K562 (cell line): ENCODE measurements at regions not wholly inside any gene's neighbourhood (a gene's known extent, or its start where the extent isn't known, plus 50 kb on each side); places are given as distances from the start of the nearest gene placed in this dataset.

Source experiments
- ATAC-seq: fragments of 200-7000 bp; cut with Tn5 transposase; 3 replicates; pipeline ENCODE4 v1.9.1; 2020; ENCODE audit warnings: moderate library complexity
- BruUV-seq: library from RNA; stranded (reverse); fragments of 400-500 nt; replicated peaks from 2 replicates; lab custom pipeline; 2021; lab: Mats Ljungman, UMichigan
- CTCF ChIA-PET: fragments of 300-600 bp; formaldehyde crosslinking; extraction: SDS; loops from one replicate; lab custom pipeline; 2021; ENCODE audit warnings: low intra/inter-chr PET ratio; lab: Yijun Ruan, JAX
- POLR2A ChIA-PET: fragments of 300-600, 350-650 bp; sonication (Branson Sonifier 250); formaldehyde crosslinking; extraction: SDS; loops from one replicate; lab custom pipeline; 2021; ENCODE audit warnings: antibody characterized with exemption, inconsistent platforms; lab: Yijun Ruan, JAX
- DNase-seq, 4 experiments: peaks; one replicate each; pipeline versions ENCODE4 v3.0.0 to v3.0.0-alpha.2; 2011 to 2018; ENCODE audit warnings: low spot score in 3 of 4, mixed read lengths in 3 of 4; ENCODE audit errors: extremely low read depth in 1 of 4
- FAIRE-seq: peaks from 2 replicates; lab custom pipeline; 2011; peaks lifted over from hg19 to GRCh38; lab: Jason Lieb, UNC
- H2AFZ ChIP-seq: 2 replicates; pipeline ENCODE4 v1.6.0; 2011; ENCODE audit warnings: low read depth, low read length, control low read depth, inconsistent platforms
- H3K27ac ChIP-seq: fragments of 200-600 bp; 3 replicates; pipeline ENCODE4 v1.8.0; 2011; ENCODE audit warnings: low read depth, mild to moderate bottlenecking, control low read depth, inconsistent platforms, low read length, moderate library complexity, mixed read lengths; ENCODE audit errors: extremely low read depth
- H3K27me3 ChIP-seq, 2 experiments: fragments of 300-600 bp in 1 of 2; 2 replicates in 1 of 2; 3 replicates in 1 of 2; pipeline versions ENCODE4 v1.6.0 to v1.8.0; 2011; ENCODE audit warnings: inconsistent platforms in 2 of 2, low read length in 2 of 2, mild to moderate bottlenecking in 1 of 2, mixed read lengths in 1 of 2, moderate library complexity in 1 of 2; ENCODE audit not compliant: control insufficient read depth in 2 of 2, insufficient read depth in 2 of 2
- H3K36me3 ChIP-seq: fragments of 300-600 bp; 3 replicates; pipeline ENCODE4 v1.8.0; 2011; ENCODE audit warnings: mild to moderate bottlenecking, low read length, inconsistent platforms; ENCODE audit not compliant: control insufficient read depth, insufficient read depth
- H3K4me1 ChIP-seq, 2 experiments: fragments of 200-600 bp in 1 of 2; replicated peaks in 1 of 2; 2 replicates in 1 of 2; 3 replicates in 1 of 2; pipeline versions ENCODE4 v1.5.1 to v1.8.0; 2011; ENCODE audit warnings: inconsistent platforms in 2 of 2, low read length in 2 of 2, mild to moderate bottlenecking in 1 of 2, mixed read lengths in 1 of 2, moderate library complexity in 1 of 2; ENCODE audit not compliant: control insufficient read depth in 2 of 2, insufficient read depth in 2 of 2
- H3K4me2 ChIP-seq: 2 replicates; pipeline ENCODE4 v1.6.1; 2011; ENCODE audit warnings: low read length, control low read depth, inconsistent platforms, mixed read lengths; ENCODE audit not compliant: insufficient read depth
- H3K4me3 ChIP-seq: fragments of 200-600 bp; sonication (generic), shearing (Covaris generic); 2 replicates; pipeline ENCODE4 v1.5.1; 2016; ENCODE audit warnings: control low read depth, inconsistent platforms
- H3K79me2 ChIP-seq: fragments of 200-600 bp; 3 replicates; pipeline ENCODE4 v1.8.0; 2011; ENCODE audit warnings: low read length, inconsistent platforms; ENCODE audit not compliant: control insufficient read depth, insufficient read depth
- H3K9ac ChIP-seq, 2 experiments: 2 replicates each; pipeline versions ENCODE4 v1.6.0 to v1.6.1; 2011; ENCODE audit warnings: low read depth in 2 of 2, low read length in 2 of 2, control low read depth in 1 of 2, inconsistent platforms in 1 of 2, mild to moderate bottlenecking in 1 of 2, mixed read lengths in 1 of 2; ENCODE audit not compliant: insufficient read depth in 1 of 2
- H3K9me1 ChIP-seq: one replicate; pipeline ENCODE4 v1.6.0; 2011; ENCODE audit warnings: inconsistent platforms, mild to moderate bottlenecking, low read length, moderate library complexity; ENCODE audit not compliant: control insufficient read depth, insufficient read depth
- H3K9me3 ChIP-seq: replicated peaks from 2 replicates; pipeline ENCODE4 v1.5.1; 2011; ENCODE audit warnings: low read depth, low read length, inconsistent platforms; ENCODE audit not compliant: control insufficient read depth, insufficient read depth
- H4K20me1 ChIP-seq: replicated peaks from 2 replicates; pipeline ENCODE4 v1.6.1; 2011; ENCODE audit warnings: low read length, inconsistent platforms, mixed read lengths; ENCODE audit not compliant: control insufficient read depth, insufficient read depth
- CCNT2 ChIP-seq: IDR thresholded peaks from 2 replicates; pipeline ENCODE4 v1.6.1; 2011; ENCODE audit warnings: borderline replicate concordance, low read depth, mild to moderate bottlenecking, moderate library complexity, mixed read lengths, low read length; ENCODE audit not compliant: insufficient read length; ENCODE audit errors: extremely low read depth
- CREBBP ChIP-seq: IDR thresholded peaks from one replicate; pipeline ENCODE4 v1.6.1; 2012; ENCODE audit warnings: low read depth, mild to moderate bottlenecking, control low read depth, inconsistent platforms, low read length
- DACH1 ChIP-seq: fragments of 450-650 bp; IDR thresholded peaks from 2 replicates; pipeline ENCODE4 v1.6.1; 2018; ENCODE audit not compliant: partially characterized antibody
- ETS2 ChIP-seq: IDR thresholded peaks from 2 replicates; pipeline ENCODE4 v1.6.1; 2016; ENCODE audit warnings: borderline replicate concordance, missing genetic modification characterization, mild to moderate bottlenecking, moderate library complexity, missing compliant biosample characterization; ENCODE audit not compliant: poor library complexity, severe bottlenecking
- FOXJ3 ChIP-seq: sonication (generic); formaldehyde crosslinking; IDR thresholded peaks from 2 replicates; pipeline ENCODE4 v1.4.0; 2020; ENCODE audit warnings: mild to moderate bottlenecking, missing genetic modification reagents
- GTF2E2 ChIP-seq: fragments of 200-800 bp; sonication (Bioruptor generic); IDR thresholded peaks from 2 replicates; pipeline ENCODE4 v1.6.1; 2016; ENCODE audit warnings: missing genetic modification characterization, missing compliant biosample characterization
- KLF6 ChIP-seq: fragments of 250-450 bp; sonication (Bioruptor Pico); IDR thresholded peaks from 2 replicates; pipeline ENCODE4 v1.4.0; 2020; ENCODE audit warnings: mild to moderate bottlenecking, moderate library complexity, borderline replicate concordance
- PCBP2 ChIP-seq: fragments of 200-400 bp; formaldehyde crosslinking; IDR thresholded peaks from 2 replicates; pipeline ENCODE4 v1.6.1; 2018; ENCODE audit warnings: low read length, low read depth, mild to moderate bottlenecking, moderate library complexity; ENCODE audit not compliant: poor library complexity, severe bottlenecking
- PYGO2 ChIP-seq: fragments of 450-650 bp; IDR thresholded peaks from 2 replicates; pipeline ENCODE4 v1.6.1; 2016; ENCODE audit warnings: mild to moderate bottlenecking, missing genetic modification characterization, moderate library complexity, missing compliant biosample characterization
- RB1 ChIP-seq: fragments of 450-650 bp; IDR thresholded peaks from 2 replicates; pipeline ENCODE4 v1.6.1; 2017; ENCODE audit warnings: low read depth, mild to moderate bottlenecking
- RFX5 ChIP-seq: IDR thresholded peaks from 2 replicates; pipeline ENCODE4 v1.6.1; 2011; ENCODE audit warnings: low read depth, mild to moderate bottlenecking, improper control_type of control experiment, low read length
- U2AF2 ChIP-seq: fragments of 200-400 bp; formaldehyde crosslinking; optimal IDR thresholded peaks from 2 replicates; pipeline ENCODE3; 2017; ENCODE audit warnings: low read depth, mild to moderate bottlenecking, low read length
- YY1 ChIP-seq, 3 experiments: IDR thresholded peaks; 2 replicates each; pipeline ENCODE4 v1.6.1; 2011; ENCODE audit warnings: low read length in 2 of 3, mild to moderate bottlenecking in 2 of 3, moderate library complexity in 2 of 3, borderline replicate concordance in 1 of 3, control low read depth in 1 of 3, low read depth in 1 of 3; ENCODE audit not compliant: insufficient read depth in 3 of 3, insufficient replicate concordance in 2 of 3, control insufficient read depth in 1 of 3, insufficient read length in 1 of 3; ENCODE audit errors: extremely low read depth in 1 of 3
- ZFP36 ChIP-seq: fragments of 150-350 bp; IDR thresholded peaks from 2 replicates; pipeline ENCODE4 v1.6.1; 2018; ENCODE audit warnings: low read length, low read depth; ENCODE audit not compliant: partially characterized antibody
- ZNF232 ChIP-seq: sonication (generic); formaldehyde crosslinking; IDR thresholded peaks from 2 replicates; pipeline ENCODE4 v1.8.0; 2022; ENCODE audit warnings: mild to moderate bottlenecking, missing genetic modification reagents
- ZNF41 ChIP-seq: fragments of 250-450 bp; sonication (Bioruptor Pico); conservative IDR thresholded peaks from 2 replicates; pipeline ENCODE4 v1.4.0; 2020; ENCODE audit warnings: mild to moderate bottlenecking
- ZNF57 ChIP-seq: fragments of 450-650 bp; formaldehyde crosslinking; IDR thresholded peaks from 2 replicates; pipeline ENCODE4 v1.4.0; 2020; ENCODE audit warnings: mild to moderate bottlenecking, moderate library complexity
- ZNF707 ChIP-seq: fragments of 250-450 bp; sonication (Bioruptor Pico); conservative IDR thresholded peaks from 2 replicates; pipeline ENCODE4 v1.8.0; 2022; ENCODE audit warnings: inconsistent platforms, mild to moderate bottlenecking, moderate library complexity
- WGBS: fragments of 100-300 bp; shearing (Covaris generic); methylation state at CpG from one replicate; pipeline ENCODE4 v1.1.6; 2016; ENCODE audit warnings: low coverage, mixed read lengths; ENCODE audit not compliant: insufficient coverage; ENCODE audit errors: missing lambda C conversion rate; 5-methylcytosine and 5-hydroxymethylcytosine counted together
- in situ Hi-C: fragments of 300-500 bp; cut with MboI; formaldehyde crosslinking; loops from 4 replicates; pipeline ENCODE4 v1.15.0; 2018; ENCODE audit warnings: inconsistent platforms, mixed read lengths
- intact Hi-C: fragments of 100-400 bp; cut with micrococcal nuclease; formaldehyde crosslinking; loops from 2 replicates; pipeline ENCODE4 v1.14.2; 2022

- H3K27ac ChIP-seq: no peak overlapping the region
- H3K9ac ChIP-seq: no peak overlapping the region
- no peaks in the 10 kb centered on the region for H3K27me3 ChIP-seq
- H3K4me2 ChIP-seq: no peak overlapping the region
- DNase-seq (no peak), FAIRE-seq (no peak), ATAC-seq (no peak)
- ChIA-PET POLR2A (interaction anchor here (0.7 kb wide), 1 partner anchor 728 kb away, joined by 3 read pairs; no protein-coding TSS in a partner anchor), CTCF (no interaction called here)
- WGBS: 0% methylated on average over 2 of the region's 2 CpGs
- no peak overlapping the region for H3K4me3 ChIP-seq
- H3K9me1 ChIP-seq: no peaks in the 10 kb centered on the region
- H3K9me3 ChIP-seq: no peaks in the 10 kb centered on the region
- H3K79me2 ChIP-seq: no peaks in the 10 kb centered on the region
- no peaks in the 10 kb centered on the region for H3K36me3 ChIP-seq
- TF ChIP-seq FOXJ3 (no peak), YY1 (IDR thresholded peaks at IDR 0.05; ENCODE audit: borderline replicate concordance in 1 of 3, control insufficient read depth in 1 of 3, extremely low read depth in 1 of 3, insufficient read depth in 3 of 3, insufficient read length in 1 of 3, insufficient replicate concordance in 2 of 3, low read depth in 1 of 3, low read length in 2 of 3) (no peak), ZNF57 (CRISPR knock-in tag) (no peak), CREBBP (no peak), PCBP2 (no peak), ZNF41 (CRISPR knock-in tag) (no peak), PYGO2 (no peak), RFX5 (no peak), DACH1 (no peak), U2AF2 (no peak), CCNT2 (no peak), ZNF707 (CRISPR knock-in tag) (no peak), KLF6 (no peak), GTF2E2 (tag) (no peak), RB1 (no peak), ZNF232 (CRISPR knock-in tag) (no peak), ETS2 (no peak), ZFP36 (no peak)
- no peaks in the 10 kb centered on the region for H4K20me1 ChIP-seq
- intact Hi-C loops (no loop called here), in situ Hi-C loops (no loop called here)
- BruUV-seq: no TSS peak
- no peak overlapping the region for H2AFZ ChIP-seq
- H3K4me1 ChIP-seq: no peaks in the 10 kb centered on the region
Measured at GRCh38 chr6:23305325-23305943, 736.1 kb downstream of the HDGFL1 start.
